ENCODE measurements at regions not wholly inside any gene's neighbourhood (a gene's known extent, or its start where the extent isn't known, plus 50 kb on each side); places are given as distances from the start of the nearest gene placed in this dataset.

- peak; percentile 26 for DNase-seq (ENCODE audit: extremely low read depth, insufficient read length)
- peak; percentile 56 for TF ChIP-seq CTCF (IDR thresholded peaks at IDR 0.05; ENCODE audit: insufficient read depth, low read length, poor library complexity, severe bottlenecking)
- no peaks in the 10 kb centered on the region; the same call in 1 of the 2 replicates for H3K27me3 ChIP-seq (replicated peaks; ENCODE audit: control insufficient read depth, insufficient read depth, low read length)
- no peaks in the 10 kb centered on the region for H3K36me3 ChIP-seq (ENCODE audit: control insufficient read depth, insufficient read depth, low read length)
- no peak overlapping the region for H3K4me3 ChIP-seq (replicated peaks; ENCODE audit: low read depth, low read length)
These were observed 120.7 kb upstream of the TRIM2 start for GRCh38 chr4:153083447-153083947.

GRCh38 chr4:153084224-153084979 lies 119.8 kb upstream of the TRIM2 start:
- Histone ChIP-seq H3K4me3 (replicated peaks; ENCODE audit: low read depth, low read length) (no peak overlapping the region), H3K27me3 (replicated peaks; ENCODE audit: control insufficient read depth, insufficient read depth, low read length) (no peaks in the 10 kb centered on the region; the same call in 1 of the 2 replicates), H3K36me3 (ENCODE audit: control insufficient read depth, insufficient read depth, low read length) (no peaks in the 10 kb centered on the region)
- DNase-seq (ENCODE audit: extremely low read depth, insufficient read length): no peak
- TF ChIP-seq CTCF (IDR thresholded peaks at IDR 0.05; ENCODE audit: insufficient read depth, low read length, poor library complexity, severe bottlenecking): no peak

GRCh38 chr4:153084980-153085630 lies 119.1 kb upstream of the TRIM2 start:
- TF ChIP-seq CTCF (IDR thresholded peaks at IDR 0.05; ENCODE audit: insufficient read depth, low read length, poor library complexity, severe bottlenecking): peak; percentile 98
- Histone ChIP-seq H3K4me3 (replicated peaks; ENCODE audit: low read depth, low read length) (no peak overlapping the region), H3K36me3 (ENCODE audit: control insufficient read depth, insufficient read depth, low read length) (no peaks in the 10 kb centered on the region), H3K27me3 (replicated peaks; ENCODE audit: control insufficient read depth, insufficient read depth, low read length) (no peaks in the 10 kb centered on the region)
- DNase-seq (ENCODE audit: extremely low read depth, insufficient read length): peak; percentile 58

GRCh38 chr4:153087671-153088194 lies 116.5 kb upstream of the TRIM2 start:
- no peaks in the 10 kb centered on the region for H3K36me3 ChIP-seq (ENCODE audit: control insufficient read depth, insufficient read depth, low read length)
- H3K4me3 ChIP-seq (replicated peaks; ENCODE audit: low read depth, low read length): no peak overlapping the region
- DNase-seq (ENCODE audit: extremely low read depth, insufficient read length): no peak
- no peak for TF ChIP-seq CTCF (IDR thresholded peaks at IDR 0.05; ENCODE audit: insufficient read depth, low read length, poor library complexity, severe bottlenecking)
- H3K27me3 ChIP-seq (replicated peaks; ENCODE audit: control insufficient read depth, insufficient read depth, low read length): no peaks in the 10 kb centered on the region

GRCh38 chr4:153089742-153090141 lies 114.5 kb upstream of the TRIM2 start:
- Histone ChIP-seq H3K4me3 (replicated peaks; ENCODE audit: low read depth, low read length) (no peak overlapping the region), H3K36me3 (ENCODE audit: control insufficient read depth, insufficient read depth, low read length) (no peaks in the 10 kb centered on the region), H3K27me3 (replicated peaks; ENCODE audit: control insufficient read depth, insufficient read depth, low read length) (no peaks in the 10 kb centered on the region)
- TF ChIP-seq CTCF (IDR thresholded peaks at IDR 0.05; ENCODE audit: insufficient read depth, low read length, poor library complexity, severe bottlenecking): no peak
- DNase-seq (ENCODE audit: extremely low read depth, insufficient read length): no peak

Measured in GM06990 (cell line).